Activated naive CD8-positive, alpha-beta T cell treated with anti-CD3 and anti-CD28 coated beads for 36 hours (primary cell): ENCODE measurements at regions not wholly inside any gene's neighbourhood (a gene's known extent, or its start where the extent isn't known, plus 50 kb on each side); places are given as distances from the start of the nearest gene placed in this dataset.

ENCODE experiments used
- DNase-seq: peaks from one replicate; pipeline ENCODE4 v3.0.0; 2021
- H3K27ac Mint-ChIP-seq: one replicate; pipeline ENCODE4 v1.8.0; 2022; ENCODE audit warnings: mild to moderate bottlenecking, moderate library complexity, mixed read lengths
- H3K27me3 Mint-ChIP-seq: one replicate; pipeline ENCODE4 v1.8.0; 2022; ENCODE audit warnings: mild to moderate bottlenecking, mixed read lengths
- H3K36me3 Mint-ChIP-seq: one replicate; pipeline ENCODE4 v1.8.0; 2021; ENCODE audit warnings: mild to moderate bottlenecking, mixed read lengths
- H3K4me1 Mint-ChIP-seq: one replicate; pipeline ENCODE4 v1.8.0; 2021; ENCODE audit warnings: mixed read lengths
- H3K4me3 Mint-ChIP-seq: one replicate; pipeline ENCODE4 v1.8.0; 2022; ENCODE audit warnings: mild to moderate bottlenecking, moderate library complexity, mixed read lengths
- H3K9me3 Mint-ChIP-seq: one replicate; pipeline ENCODE4 v1.8.0; 2022; ENCODE audit warnings: mixed read lengths

GRCh38 chrX:11040405-11040804 lies 70.7 kb upstream of the HCCS start:
- DNase-seq, result no peak
- Mint-ChIP-seq H3K9me3 (peaks cover under 1% of the 10 kb centered on the region), H3K36me3 (no peaks in the 10 kb centered on the region), H3K27ac (no peak overlapping the region), H3K4me1 (no peaks in the 10 kb centered on the region), H3K4me3 (no peak overlapping the region), H3K27me3 (no peaks in the 10 kb centered on the region)

GRCh38 chrX:11040996-11041395 lies 70.1 kb upstream of the HCCS start:
- peaks cover 3% of the 10 kb centered on the region for H3K9me3 Mint-ChIP-seq
- no peak overlapping the region for H3K4me3 Mint-ChIP-seq
- H3K4me1 Mint-ChIP-seq, result no peaks in the 10 kb centered on the region
- no peak for DNase-seq
- H3K36me3 Mint-ChIP-seq, result no peaks in the 10 kb centered on the region
- H3K27me3 Mint-ChIP-seq, result no peaks in the 10 kb centered on the region
- no peak overlapping the region for H3K27ac Mint-ChIP-seq

- Mint-ChIP-seq H3K27ac (no peak overlapping the region), H3K9me3 (peaks cover 8% of the 10 kb centered on the region), H3K4me3 (no peak overlapping the region), H3K4me1 (no peaks in the 10 kb centered on the region), H3K36me3 (no peaks in the 10 kb centered on the region), H3K27me3 (no peaks in the 10 kb centered on the region)
- no peak for DNase-seq
These were observed 61.1 kb upstream of the HCCS start for GRCh38 chrX:11050013-11050412.

GRCh38 chrX:11053351-11053750 lies 57.8 kb upstream of the HCCS start:
- no peak for DNase-seq
- H3K27ac Mint-ChIP-seq, result no peak overlapping the region
- H3K4me1 Mint-ChIP-seq, result no peaks in the 10 kb centered on the region
- H3K9me3 Mint-ChIP-seq, result peaks cover 2% of the 10 kb centered on the region
- H3K27me3 Mint-ChIP-seq, result no peaks in the 10 kb centered on the region
- peaks cover 3% of the 10 kb centered on the region for H3K36me3 Mint-ChIP-seq
- H3K4me3 Mint-ChIP-seq, result no peak overlapping the region

GRCh38 chrX:11056322-11057176 lies 54.6 kb upstream of the HCCS start:
- DNase-seq, result no peak
- Mint-ChIP-seq H3K9me3 (no peaks in the 10 kb centered on the region), H3K4me3 (no peak overlapping the region), H3K4me1 (no peaks in the 10 kb centered on the region), H3K27ac (no peak overlapping the region), H3K27me3 (no peaks in the 10 kb centered on the region), H3K36me3 (peaks cover 3% of the 10 kb centered on the region)

- no peaks in the 10 kb centered on the region for H3K9me3 Mint-ChIP-seq
- no peaks in the 10 kb centered on the region for H3K4me1 Mint-ChIP-seq
- H3K4me3 Mint-ChIP-seq, result no peak overlapping the region
- peaks cover 3% of the 10 kb centered on the region for H3K36me3 Mint-ChIP-seq
- H3K27ac Mint-ChIP-seq, result no peak overlapping the region
- no peaks in the 10 kb centered on the region for H3K27me3 Mint-ChIP-seq
- DNase-seq, result no peak
These were observed 51.2 kb upstream of the HCCS start for GRCh38 chrX:11059933-11060332.
